H9 (cell line): ENCODE measurements at regions not wholly inside any gene's neighbourhood (a gene's known extent, or its start where the extent isn't known, plus 50 kb on each side); places are given as distances from the start of the nearest gene placed in this dataset.
A peak's percentile ranks its signal among the peaks of the same experiment; 100 is the strongest.

Experiments used
- DNase-seq: peaks from one replicate; pipeline ENCODE4 v3.0.0-alpha.2; 2017
- H2AFZ ChIP-seq: one replicate; pipeline ENCODE4 v1.6.1; 2013; ENCODE audit warnings: mild to moderate bottlenecking, low read length, control low read depth, moderate library complexity
- H2AK5ac ChIP-seq: 2 replicates; pipeline ENCODE4 v1.6.1; 2013; ENCODE audit warnings: low read length, control low read depth, mixed read lengths; ENCODE audit not compliant: insufficient read length
- H2BK120ac ChIP-seq: one replicate; pipeline ENCODE4 v1.6.1; 2013; ENCODE audit warnings: low read depth, mild to moderate bottlenecking, low read length, control low read depth, inconsistent platforms; ENCODE audit not compliant: poor library complexity, severe bottlenecking
- H2BK12ac ChIP-seq: 2 replicates; pipeline ENCODE4 v1.6.1; 2013; ENCODE audit warnings: low read length, control low read depth, mixed read lengths, low read depth; ENCODE audit not compliant: insufficient read length
- H2BK15ac ChIP-seq: 2 replicates; pipeline ENCODE4 v1.6.1; 2013; ENCODE audit warnings: low read depth, low read length, control low read depth
- H2BK20ac ChIP-seq: one replicate; pipeline ENCODE4 v1.6.1; 2013; ENCODE audit warnings: low read depth, mild to moderate bottlenecking, low read length, control low read depth, inconsistent platforms; ENCODE audit not compliant: poor library complexity, severe bottlenecking
- H2BK5ac ChIP-seq: 2 replicates; pipeline ENCODE4 v1.6.1; 2013; ENCODE audit warnings: low read length, control low read depth, mixed read lengths; ENCODE audit not compliant: insufficient read length
- H3K14ac ChIP-seq: 2 replicates; pipeline ENCODE4 v1.6.1; 2013; ENCODE audit warnings: low read length, control low read depth; ENCODE audit not compliant: insufficient read depth
- H3K18ac ChIP-seq: 2 replicates; pipeline ENCODE4 v1.6.1; 2013; ENCODE audit warnings: low read depth, mild to moderate bottlenecking, mixed read lengths, low read length, control low read depth; ENCODE audit not compliant: insufficient read length
- H3K23ac ChIP-seq: 2 replicates; pipeline ENCODE4 v1.6.1; 2013; ENCODE audit warnings: low read length, control low read depth, mixed read lengths, low read depth; ENCODE audit not compliant: insufficient read length
- H3K23me2 ChIP-seq: 2 replicates; pipeline ENCODE4 v1.6.1; 2013; ENCODE audit warnings: low read depth, mild to moderate bottlenecking, mixed read lengths, low read length, control low read depth; ENCODE audit not compliant: insufficient read length, poor library complexity, severe bottlenecking
- H3K27ac ChIP-seq: 2 replicates; pipeline ENCODE4 v1.5.1; 2013; ENCODE audit warnings: low read length, control low read depth, mixed read lengths, low read depth; ENCODE audit not compliant: insufficient read length
- H3K27me3 ChIP-seq: 2 replicates; pipeline ENCODE4 v1.6.1; 2013; ENCODE audit warnings: low read length, control low read depth, inconsistent platforms; ENCODE audit not compliant: insufficient read depth
- H3K4ac ChIP-seq: 2 replicates; pipeline ENCODE4 v1.6.1; 2013; ENCODE audit warnings: low read depth, mild to moderate bottlenecking, control low read depth, inconsistent platforms, low read length, moderate library complexity
- H3K4me1 ChIP-seq: 2 replicates; pipeline ENCODE4 v1.6.1; 2013; ENCODE audit warnings: low read length, control low read depth, inconsistent platforms; ENCODE audit not compliant: insufficient read depth
- H3K4me2 ChIP-seq: 2 replicates; pipeline ENCODE4 v1.6.1; 2013; ENCODE audit warnings: low read length, control low read depth, mixed read lengths; ENCODE audit not compliant: insufficient read length, insufficient read depth
- H3K56ac ChIP-seq: 2 replicates; pipeline ENCODE4 v1.6.1; 2013; ENCODE audit warnings: low read depth, mild to moderate bottlenecking, mixed read lengths, low read length, control low read depth; ENCODE audit not compliant: insufficient read length
- H3K79me1 ChIP-seq: 2 replicates; pipeline ENCODE4 v1.6.1; 2013; ENCODE audit warnings: low read depth, mild to moderate bottlenecking, moderate library complexity, low read length, control low read depth, inconsistent platforms; ENCODE audit not compliant: insufficient read depth, poor library complexity, severe bottlenecking
- H3K79me2 ChIP-seq: 2 replicates; pipeline ENCODE4 v1.6.1; 2013; ENCODE audit warnings: low read length, control low read depth, inconsistent platforms; ENCODE audit not compliant: insufficient read depth
- H3K9ac ChIP-seq: 2 replicates; pipeline ENCODE4 v1.6.1; 2013; ENCODE audit warnings: low read length, control low read depth, mixed read lengths; ENCODE audit not compliant: insufficient read length; ENCODE audit errors: extremely low read depth
- H3K9me3 ChIP-seq: one replicate; pipeline ENCODE4 v1.6.1; 2013; ENCODE audit warnings: low read depth, low read length, inconsistent platforms; ENCODE audit not compliant: control insufficient read depth
- H3T11ph ChIP-seq: one replicate; pipeline ENCODE4 v1.6.1; 2013; ENCODE audit warnings: mild to moderate bottlenecking, low read length, control low read depth, inconsistent platforms
- H4K20me1 ChIP-seq: one replicate; pipeline ENCODE4 v1.6.1; 2013; ENCODE audit not compliant: control insufficient read depth, insufficient read length, insufficient read depth
- H4K5ac ChIP-seq: 2 replicates; pipeline ENCODE4 v1.6.1; 2013; ENCODE audit warnings: low read depth, mild to moderate bottlenecking, mixed read lengths, low read length, control low read depth; ENCODE audit not compliant: insufficient read length
- H4K8ac ChIP-seq: replicated peaks from 2 replicates; pipeline ENCODE4 v1.6.1; 2013; ENCODE audit warnings: low read length, control low read depth, mixed read lengths, low read depth; ENCODE audit not compliant: insufficient read length
- H4K91ac ChIP-seq: 2 replicates; pipeline ENCODE4 v1.6.1; 2013; ENCODE audit warnings: low read depth, mild to moderate bottlenecking, moderate library complexity, mixed read lengths, low read length, control low read depth; ENCODE audit not compliant: insufficient read length
- H3K27ac Mint-ChIP-seq, 3 experiments: 2 replicates in 2 of 3; 3 replicates in 1 of 3; pipeline ENCODE4 v1.8.0; 2020 to 2021; ENCODE audit warnings: mixed read lengths in 3 of 3, mild to moderate bottlenecking in 1 of 3, moderate library complexity in 1 of 3
- H3K27me3 Mint-ChIP-seq: 2 replicates; pipeline ENCODE4 v1.8.0; 2021; ENCODE audit warnings: low read depth, mild to moderate bottlenecking, moderate library complexity, mixed read lengths
- H3K36me3 Mint-ChIP-seq, 3 experiments: 2 replicates in 2 of 3; 3 replicates in 1 of 3; pipeline ENCODE4 v1.8.0; 2020 to 2021; ENCODE audit warnings: low read depth in 3 of 3, mixed read lengths in 3 of 3; ENCODE audit not compliant: insufficient read depth in 1 of 3
- H3K4me1 Mint-ChIP-seq, 2 experiments: 2 replicates each; pipeline ENCODE4 v1.8.0; 2020; ENCODE audit warnings: mixed read lengths in 2 of 2
- H3K4me3 Mint-ChIP-seq, 2 experiments: 2 replicates in 1 of 2; 3 replicates in 1 of 2; pipeline ENCODE4 v1.8.0; 2020 to 2021; ENCODE audit warnings: mild to moderate bottlenecking in 2 of 2, mixed read lengths in 2 of 2, moderate library complexity in 1 of 2
- H3K9me3 Mint-ChIP-seq, 2 experiments: 2 replicates in 1 of 2; 3 replicates in 1 of 2; pipeline ENCODE4 v1.8.0; 2020; ENCODE audit warnings: mild to moderate bottlenecking in 2 of 2, mixed read lengths in 2 of 2, moderate library complexity in 1 of 2
- WGBS: extraction: QIAGEN DNeasy Blood & Tissue Kit; methylation state at CpG from one replicate; pipeline ENCODE4 v1.1.7; 2013; ENCODE audit warnings: missing lambda C conversion rate, low lambda C conversion rate, mixed read lengths; ENCODE audit not compliant: insufficient read length; ENCODE audit errors: extremely low coverage; 5-methylcytosine and 5-hydroxymethylcytosine counted together
- TF ChIP-seq, protein P1 (sequence below): fragments of 200-600 bp; sonication (generic); conservative IDR thresholded peaks from 3 replicates; pipeline ENCODE4 v1.8.0; 2021; ENCODE audit warnings: antibody characterized with exemption, mild to moderate bottlenecking

DNA sequence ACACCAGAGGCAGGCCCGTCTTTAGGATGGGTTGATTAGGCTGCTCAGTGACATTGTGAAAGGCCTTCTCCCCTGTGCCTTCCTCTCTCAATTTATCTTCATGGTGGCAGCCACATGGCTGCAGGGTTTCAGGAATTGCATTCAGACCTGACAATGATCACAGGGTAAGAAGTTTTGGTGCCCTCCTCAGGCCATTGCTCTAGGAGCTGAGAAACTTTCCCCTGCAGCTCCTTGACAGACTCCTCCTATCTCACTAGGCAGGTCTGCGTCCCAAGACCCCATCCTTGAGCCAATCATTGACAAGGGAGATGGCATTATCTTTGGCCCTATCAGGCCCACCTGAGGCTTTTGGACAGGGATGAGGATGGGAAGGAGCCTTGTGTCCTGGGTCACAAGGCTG is 57.4 kb upstream of the ANO4 start:
- Histone ChIP-seq H4K8ac (no peak overlapping the region), H3K14ac (no peak overlapping the region), H2BK120ac (no peak overlapping the region), H3T11ph (no peak overlapping the region), H3K27me3 (no peaks in the 10 kb centered on the region), H4K91ac (no peak overlapping the region), H3K9ac (no peak overlapping the region), H2BK5ac (no peak overlapping the region), H4K20me1 (no peaks in the 10 kb centered on the region), H3K4me2 (no peak overlapping the region), H3K4me1 (no peaks in the 10 kb centered on the region), H3K56ac (no peak overlapping the region), H3K18ac (no peak overlapping the region), H3K9me3 (no peaks in the 10 kb centered on the region), H2AK5ac (no peak overlapping the region), H3K79me2 (no peaks in the 10 kb centered on the region), H2BK12ac (no peak overlapping the region), H3K79me1 (no peaks in the 10 kb centered on the region), H3K27ac (no peak overlapping the region), H2AFZ (no peak overlapping the region), H3K23me2 (no peaks in the 10 kb centered on the region), H2BK20ac (no peak overlapping the region), H3K4ac (no peak overlapping the region), H3K23ac (no peak overlapping the region), H2BK15ac (no peak overlapping the region), H4K5ac (peak overlapping the region; percentile 44)
- Mint-ChIP-seq H3K36me3 (no peaks in the 10 kb centered on the region; a peak in 1 of 7 replicates), H3K4me1 (peaks cover 5 to 11% of the 10 kb centered on the region in 2 experiments; a peak in 3 of 4 replicates), H3K9me3 (no peaks in the 10 kb centered on the region), H3K27me3 (no peaks in the 10 kb centered on the region), H3K27ac (no peak overlapping the region; a peak in 1 of 7 replicates), H3K4me3 (no peak overlapping the region)
- peak; percentile 66 for DNase-seq
- TF ChIP-seq, protein P1, sequence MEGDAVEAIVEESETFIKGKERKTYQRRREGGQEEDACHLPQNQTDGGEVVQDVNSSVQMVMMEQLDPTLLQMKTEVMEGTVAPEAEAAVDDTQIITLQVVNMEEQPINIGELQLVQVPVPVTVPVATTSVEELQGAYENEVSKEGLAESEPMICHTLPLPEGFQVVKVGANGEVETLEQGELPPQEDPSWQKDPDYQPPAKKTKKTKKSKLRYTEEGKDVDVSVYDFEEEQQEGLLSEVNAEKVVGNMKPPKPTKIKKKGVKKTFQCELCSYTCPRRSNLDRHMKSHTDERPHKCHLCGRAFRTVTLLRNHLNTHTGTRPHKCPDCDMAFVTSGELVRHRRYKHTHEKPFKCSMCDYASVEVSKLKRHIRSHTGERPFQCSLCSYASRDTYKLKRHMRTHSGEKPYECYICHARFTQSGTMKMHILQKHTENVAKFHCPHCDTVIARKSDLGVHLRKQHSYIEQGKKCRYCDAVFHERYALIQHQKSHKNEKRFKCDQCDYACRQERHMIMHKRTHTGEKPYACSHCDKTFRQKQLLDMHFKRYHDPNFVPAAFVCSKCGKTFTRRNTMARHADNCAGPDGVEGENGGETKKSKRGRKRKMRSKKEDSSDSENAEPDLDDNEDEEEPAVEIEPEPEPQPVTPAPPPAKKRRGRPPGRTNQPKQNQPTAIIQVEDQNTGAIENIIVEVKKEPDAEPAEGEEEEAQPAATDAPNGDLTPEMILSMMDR: peak; percentile 42; the same call in 2 of the 3 replicates
- no CpG with 5 or more reads among the region's 2 CpGs for WGBS
